ENCODE measurements at regions not wholly inside any gene's neighbourhood (a gene's known extent, or its start where the extent isn't known, plus 50 kb on each side); places are given as distances from the start of the nearest gene placed in this dataset.

DNA sequence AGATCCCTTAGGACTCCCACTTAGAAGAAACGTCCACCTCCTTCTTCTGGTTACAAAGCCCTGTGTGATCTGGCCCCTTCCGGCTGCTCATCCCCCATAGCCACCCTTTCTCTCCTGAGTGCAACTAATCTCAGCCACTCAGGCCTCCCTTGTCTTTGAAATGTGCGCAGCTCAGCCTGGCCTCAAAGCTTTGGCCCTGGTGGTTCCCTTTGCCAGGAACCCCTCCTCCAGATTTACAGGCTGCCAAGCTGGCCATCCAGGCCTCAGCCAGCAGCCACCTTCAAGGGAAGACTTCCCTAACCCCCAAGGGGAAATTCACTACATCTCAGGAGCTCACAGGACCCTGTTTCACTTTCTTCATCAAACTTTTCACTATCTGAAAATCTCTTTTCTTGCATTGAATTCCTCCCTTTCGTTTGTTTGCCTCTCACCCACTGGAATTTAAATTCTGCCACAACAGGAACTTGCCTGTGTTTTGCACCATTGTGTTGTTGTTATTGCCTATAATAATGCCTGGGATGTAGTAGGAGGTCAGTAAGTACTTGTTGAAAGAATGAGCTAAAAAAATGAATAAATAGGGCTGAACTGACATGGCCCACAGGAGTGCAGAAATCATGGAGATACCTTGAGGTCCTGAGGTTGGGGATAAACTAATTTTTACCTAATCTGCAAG lies 109.5 kb upstream of the PFN2 start:
- DNase-seq, result no peak

DNA sequence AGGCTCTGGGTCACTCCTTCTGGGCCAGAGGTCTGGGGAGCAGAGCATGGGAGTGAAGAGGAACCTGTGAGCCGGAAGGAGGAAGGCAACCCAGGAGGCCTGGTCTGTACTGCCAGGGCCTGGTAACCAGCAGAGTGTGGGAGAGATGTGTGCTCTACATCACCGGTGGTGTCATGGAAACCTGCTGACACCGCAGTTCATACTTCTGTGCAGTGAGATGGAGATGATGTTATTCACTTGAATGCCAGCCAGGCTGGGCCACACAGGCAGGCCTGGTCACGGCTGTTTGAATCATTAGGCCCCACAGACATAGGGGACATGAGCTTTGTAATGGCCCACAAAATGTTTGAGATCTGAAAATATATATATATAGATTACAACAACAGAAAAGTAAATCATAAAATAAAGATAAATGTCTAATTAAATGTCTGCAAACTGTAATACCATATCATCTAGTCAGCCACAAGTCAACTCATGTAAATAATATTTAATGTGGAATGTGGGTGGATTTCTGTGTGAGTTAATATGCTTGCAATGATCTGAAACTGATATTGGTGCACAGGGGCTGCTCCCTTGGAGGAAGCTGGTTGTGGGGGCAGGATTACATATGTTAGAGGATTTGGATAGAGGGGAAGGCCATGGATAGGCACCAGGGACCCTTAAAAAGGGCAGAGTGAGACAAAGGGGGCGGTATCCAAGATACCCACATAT lies 108.5 kb upstream of the PFN2 start:
- no peak for DNase-seq

- DNase-seq, result no peak
Observed at GRCh38 chr3:150077581-150078247, 107.0 kb upstream of the PFN2 start.

- no peak for DNase-seq
Observed at GRCh38 chr3:150077107-150077506, 106.4 kb upstream of the PFN2 start.

GRCh38 chr3:150076443-150076842 lies 105.7 kb upstream of the PFN2 start:
- DNase-seq, result no peak

GRCh38 chr3:150075417-150075865 lies 104.7 kb upstream of the PFN2 start:
- DNase-seq, result no peak

GRCh38 chr3:150074697-150075416 lies 104.2 kb upstream of the PFN2 start:
- DNase-seq, result no peak

DNA sequence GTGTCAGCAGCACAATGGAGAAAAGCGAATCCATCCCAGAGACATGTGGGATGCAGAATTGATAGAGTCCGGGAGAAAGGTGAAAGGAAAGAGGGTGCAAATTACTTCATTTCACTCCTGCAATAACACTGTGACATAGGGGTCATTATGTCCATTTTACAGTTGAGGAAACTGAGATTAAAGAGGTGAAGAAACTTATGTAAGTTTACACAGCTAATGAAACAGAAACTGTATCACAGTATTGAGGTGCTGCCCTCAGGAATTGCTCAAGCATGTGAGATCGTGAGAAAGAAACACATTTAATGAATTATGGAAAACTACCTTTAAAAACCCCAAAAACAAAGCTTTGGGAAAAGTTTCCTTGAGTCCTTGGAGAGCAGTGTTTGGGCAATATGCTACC lies 103.6 kb upstream of the PFN2 start:
- no peak for DNase-seq

DNA sequence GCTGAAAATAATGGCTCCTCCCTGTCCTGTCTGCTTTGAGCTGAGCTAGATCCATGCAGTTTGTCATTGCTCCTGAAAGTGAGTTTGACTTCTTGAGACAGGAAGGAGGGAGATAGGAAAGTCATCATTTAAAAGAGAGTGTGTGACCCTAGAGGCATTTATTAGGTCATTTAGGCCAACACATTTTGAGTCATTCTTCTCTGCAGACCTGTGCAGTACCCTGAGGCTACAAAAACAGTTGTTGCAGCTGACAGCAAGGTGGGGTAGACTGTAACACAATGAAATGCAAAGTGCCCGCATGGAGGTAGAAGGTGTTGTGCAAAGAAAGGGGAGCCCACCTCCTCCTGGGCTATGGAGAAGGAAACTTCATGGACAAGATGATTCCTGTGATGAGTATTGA lies 102.8 kb upstream of the PFN2 start:
- no peak for DNase-seq

DNA sequence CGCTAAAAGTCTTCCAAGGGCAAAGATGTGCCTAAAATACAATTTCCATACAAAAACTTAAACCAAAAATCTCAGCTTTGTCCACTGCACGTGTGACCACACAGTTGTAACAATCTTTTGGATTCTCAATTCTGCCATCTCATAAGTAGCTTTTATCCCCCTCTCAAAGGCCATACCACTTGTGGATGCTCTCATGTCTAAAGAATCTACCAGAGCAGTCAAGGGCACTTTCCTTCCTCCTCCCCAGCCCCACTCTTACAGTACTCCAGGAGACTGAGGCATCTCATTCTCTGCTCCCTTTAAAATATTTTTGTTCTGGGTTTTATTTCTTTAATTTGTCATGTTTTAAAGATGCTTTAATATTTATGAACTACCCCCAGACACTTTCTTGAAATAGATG lies 102.3 kb upstream of the PFN2 start:
- no peak for DNase-seq

DNA sequence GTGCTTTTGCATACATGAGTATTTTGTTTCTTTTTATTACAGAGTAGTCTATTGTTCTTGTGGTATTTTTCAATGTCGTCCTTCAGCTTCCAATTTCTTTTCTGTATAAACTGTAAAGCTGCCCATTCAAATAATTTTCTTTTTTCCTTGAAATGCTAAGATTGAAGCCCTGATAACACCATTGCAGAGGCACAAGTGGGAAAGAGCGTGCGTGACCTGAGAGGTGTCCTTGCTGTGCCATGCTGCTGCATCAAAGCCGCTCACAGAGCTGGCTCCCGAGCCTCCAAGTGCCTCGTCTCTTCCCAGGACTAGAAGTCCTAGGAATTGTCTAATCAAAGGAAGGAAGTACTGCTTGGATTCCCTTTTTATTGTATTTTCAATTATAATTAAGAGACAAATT lies 101.9 kb upstream of the PFN2 start:
- DNase-seq, result no peak

GRCh38 chr3:150070271-150070670 lies 99.6 kb upstream of the PFN2 start:
- DNase-seq, result no peak

GRCh38 chr3:150069633-150070032 lies 98.9 kb upstream of the PFN2 start:
- no peak for DNase-seq

DNA sequence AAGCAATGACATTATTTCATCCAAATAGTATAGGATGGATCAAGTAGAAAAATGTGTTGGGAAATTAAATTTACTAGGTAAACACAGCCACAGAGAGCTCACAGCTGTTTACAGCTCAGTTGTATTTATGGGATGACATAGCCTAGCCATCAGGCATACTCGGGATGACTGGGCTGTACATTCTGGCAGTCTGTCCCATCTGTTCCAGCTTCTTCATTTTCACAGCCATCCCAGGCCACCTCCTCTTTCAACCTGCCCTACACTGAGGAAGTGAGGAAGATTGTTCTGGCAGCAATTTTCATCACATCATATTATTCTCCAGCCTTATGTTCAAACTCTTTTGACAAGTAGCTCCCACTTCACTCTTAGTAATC lies 98.4 kb upstream of the PFN2 start:
- DNase-seq, result no peak

DNA sequence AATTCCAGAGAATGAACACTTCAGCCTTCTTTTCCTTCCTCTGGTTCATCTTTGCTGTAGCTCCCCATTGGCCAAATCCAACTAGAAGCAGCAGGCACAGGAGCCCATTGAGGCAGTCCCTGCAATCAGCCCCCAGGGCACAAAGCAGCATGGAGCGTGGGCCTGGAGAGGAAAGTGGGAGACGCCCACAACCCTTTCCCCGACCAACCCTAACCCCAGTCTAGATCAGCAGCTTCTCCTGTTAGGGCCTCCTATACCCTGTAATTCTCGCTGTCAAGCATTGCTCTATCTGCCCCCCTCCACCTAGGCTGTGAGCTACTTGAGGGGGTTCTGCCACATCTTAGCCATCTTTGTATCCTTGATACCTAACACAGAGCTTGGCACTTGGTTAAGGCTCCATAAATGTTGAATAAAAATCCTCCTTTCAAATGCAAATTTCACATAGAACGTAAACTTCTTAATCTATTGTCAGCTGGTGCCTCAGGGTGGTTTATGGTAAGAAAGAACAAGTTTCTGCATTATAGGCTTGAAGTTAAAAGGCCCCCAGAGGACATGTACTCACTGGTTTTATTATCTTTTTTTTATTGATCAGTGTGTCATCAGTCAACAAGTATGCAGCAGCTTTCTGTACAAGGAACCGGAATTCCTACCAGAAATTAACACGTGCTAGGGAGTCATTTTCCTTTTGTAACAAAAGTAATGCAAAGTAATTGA lies 97.9 kb upstream of the PFN2 start:
- DNase-seq, result no peak

DNA sequence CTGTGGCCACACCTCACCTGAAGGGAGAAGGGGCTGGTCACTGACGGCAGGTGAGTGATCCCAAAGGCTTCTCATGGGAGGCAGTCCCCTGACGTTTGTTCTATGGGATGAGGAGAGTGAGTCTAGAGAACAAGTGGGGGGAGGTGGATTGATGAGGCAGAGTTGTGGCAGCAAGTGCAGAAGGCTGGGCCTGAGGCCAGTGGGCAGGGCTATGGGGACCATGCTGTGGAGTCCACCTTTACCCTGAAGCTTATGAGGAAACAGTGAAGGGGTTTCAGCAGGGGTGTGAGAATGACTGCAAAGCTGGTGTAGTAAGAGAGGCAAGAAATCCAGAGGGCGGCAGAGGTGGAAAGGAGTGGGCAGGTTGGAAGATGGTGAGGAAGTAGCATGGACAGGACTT lies 96.9 kb upstream of the PFN2 start:
- no peak for DNase-seq

GRCh38 chr3:150064971-150065370 lies 94.3 kb upstream of the PFN2 start:
- no peak for DNase-seq

- no peak for DNase-seq
Observed at GRCh38 chr3:150063237-150063636, 92.5 kb upstream of the PFN2 start.

- no peak for DNase-seq
Observed at GRCh38 chr3:150062492-150062891, 91.8 kb upstream of the PFN2 start.

DNA sequence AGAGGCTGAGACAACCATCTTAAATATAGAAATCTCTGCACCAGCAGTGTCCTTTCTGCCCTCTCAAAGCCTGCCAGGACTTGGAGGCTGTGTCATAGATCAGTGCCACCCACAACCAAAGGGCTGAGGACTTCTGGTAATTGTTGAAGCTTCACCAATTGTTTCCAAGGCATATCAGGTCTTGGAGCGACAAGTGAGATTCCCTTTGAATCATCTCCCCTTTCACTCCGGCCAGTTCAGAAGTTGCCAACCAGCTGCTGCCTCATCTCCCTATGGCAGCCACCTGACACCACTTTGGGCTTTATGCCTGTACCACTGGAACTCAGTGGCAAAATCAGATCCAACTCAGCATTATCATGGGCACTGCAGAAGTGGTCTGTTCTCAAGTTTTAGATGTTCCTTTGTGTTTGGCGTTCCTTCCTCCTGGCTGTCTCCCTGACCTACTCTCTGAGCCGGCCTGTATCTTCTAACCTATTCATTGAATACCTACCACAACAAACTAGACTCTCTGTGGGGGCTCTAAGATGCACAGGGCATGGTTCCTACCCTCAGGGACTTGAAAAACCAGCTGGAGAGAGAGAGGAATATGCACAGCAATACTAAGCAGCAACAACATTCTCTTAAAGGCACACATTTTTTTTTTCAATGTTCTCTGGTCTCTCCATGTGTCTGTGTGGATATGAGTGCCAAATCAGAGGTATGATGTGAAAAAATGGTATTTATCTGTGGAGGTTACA lies 90.8 kb upstream of the PFN2 start:
- DNase-seq, result no peak

- no peak for DNase-seq
Observed at GRCh38 chr3:150059729-150060128, 89.0 kb upstream of the PFN2 start.

DNA sequence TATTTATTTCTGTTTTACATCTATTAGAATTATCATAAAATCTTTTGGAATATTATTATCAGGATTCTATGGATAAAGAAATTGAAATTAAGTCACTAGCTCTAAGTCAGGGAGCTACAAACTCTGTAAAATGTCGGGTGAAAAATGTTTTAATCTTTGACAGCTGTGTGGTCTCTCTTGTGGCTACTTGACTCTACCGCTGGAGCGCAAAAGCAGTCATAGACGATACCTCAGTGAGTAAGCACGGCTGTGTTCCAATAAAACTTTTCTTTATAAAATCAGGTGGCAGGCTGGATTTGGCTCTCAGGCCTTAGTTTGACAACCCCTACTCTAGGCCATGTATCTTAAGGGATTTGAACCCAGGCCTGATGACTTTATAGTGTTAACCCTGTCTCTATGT lies 88.5 kb upstream of the PFN2 start:
- DNase-seq, result no peak
